Caki2 (cell line): ENCODE measurements at regions not wholly inside any gene's neighbourhood (a gene's known extent, or its start where the extent isn't known, plus 50 kb on each side); places are given as distances from the start of the nearest gene placed in this dataset.

Source experiments
- DNase-seq: peaks from one replicate; pipeline ENCODE4 v3.0.0-alpha.2; 2015; ENCODE audit warnings: low read depth
- in situ Hi-C: cut with HindIII; loops from 2 replicates; pipeline ENCODE4 v1.10.0; 2016; ENCODE audit warnings: low sequenced_read_pairs, low pct_unique_long_range_greater_than_20kb, mixed read lengths

DNA sequence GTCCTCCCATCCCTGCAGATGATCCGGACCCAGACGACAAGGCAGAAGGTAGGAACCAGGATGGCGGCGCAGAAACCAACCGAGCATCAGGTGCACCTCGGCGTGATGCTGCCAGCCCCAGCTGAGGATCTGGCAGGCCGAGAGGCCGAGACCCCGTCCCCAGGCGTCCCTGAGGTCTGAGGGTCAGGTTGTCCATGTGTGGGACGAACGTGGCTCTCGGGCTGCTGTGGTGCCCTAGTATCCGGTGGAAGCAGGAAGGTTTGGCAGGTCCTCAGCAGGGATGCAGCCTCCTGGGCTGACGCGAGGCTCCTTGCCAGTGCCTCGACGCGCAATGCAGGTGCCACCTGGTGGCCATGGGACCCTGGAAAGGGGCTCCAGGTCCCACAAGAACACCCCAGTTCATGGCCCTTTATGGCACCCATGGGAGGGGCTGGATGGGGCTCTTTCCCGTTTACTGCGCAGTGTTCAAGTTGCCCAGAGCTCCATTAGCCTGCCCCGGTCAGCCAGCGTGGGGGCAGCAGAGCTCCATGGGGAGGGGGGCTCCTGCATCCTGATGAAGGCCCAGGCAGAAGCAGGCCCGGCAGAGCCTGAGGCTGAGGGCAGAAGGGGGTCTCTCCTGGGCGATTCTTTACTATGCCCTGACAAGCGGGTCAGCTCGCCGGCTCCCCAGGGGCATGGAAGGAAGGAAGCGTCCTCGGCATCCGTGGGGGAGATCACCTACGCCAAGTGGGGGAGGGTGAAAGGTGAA is 129.9 kb downstream of the CTTN start:
- no peak for DNase-seq
- in situ Hi-C loops: no loop called here

DNA sequence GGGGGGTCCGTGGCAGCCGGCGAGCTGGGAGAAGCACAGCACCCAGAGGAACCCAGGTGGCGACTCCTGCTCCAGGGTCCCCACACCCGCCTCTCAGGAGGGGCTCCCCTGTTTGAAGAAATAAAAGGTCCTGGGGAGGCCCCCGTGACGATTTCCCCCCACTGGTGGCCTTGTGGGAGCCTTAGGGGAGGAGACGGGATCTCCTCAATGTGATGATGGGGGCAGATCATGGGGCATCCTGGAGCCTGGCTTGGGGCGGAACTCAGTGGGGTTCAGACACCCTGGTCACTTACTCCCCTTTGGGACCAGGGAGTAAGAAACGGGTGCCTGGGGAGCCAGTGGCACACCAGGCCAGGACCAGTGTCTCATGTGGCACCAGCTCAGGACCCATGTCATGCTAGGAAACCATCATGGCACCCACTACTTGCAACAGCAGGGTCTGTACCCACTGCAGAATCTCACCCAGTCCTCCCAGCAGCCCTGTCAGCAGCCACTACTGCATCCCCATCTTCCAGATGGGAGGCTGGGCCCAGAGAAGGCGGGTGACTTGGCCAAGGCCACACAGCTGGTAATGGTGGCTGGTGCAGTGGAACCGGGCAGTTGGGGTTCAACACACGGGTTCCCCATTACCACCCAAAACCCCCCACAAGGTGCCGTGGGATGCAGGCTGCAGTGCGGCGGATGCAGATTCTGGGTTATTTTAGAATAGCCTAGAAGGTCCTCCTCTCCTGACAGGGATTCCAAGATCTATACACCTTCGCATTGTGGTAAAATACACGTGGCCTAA is 130.7 kb downstream of the CTTN start:
- in situ Hi-C loops: no loop called here
- no peak for DNase-seq

DNA sequence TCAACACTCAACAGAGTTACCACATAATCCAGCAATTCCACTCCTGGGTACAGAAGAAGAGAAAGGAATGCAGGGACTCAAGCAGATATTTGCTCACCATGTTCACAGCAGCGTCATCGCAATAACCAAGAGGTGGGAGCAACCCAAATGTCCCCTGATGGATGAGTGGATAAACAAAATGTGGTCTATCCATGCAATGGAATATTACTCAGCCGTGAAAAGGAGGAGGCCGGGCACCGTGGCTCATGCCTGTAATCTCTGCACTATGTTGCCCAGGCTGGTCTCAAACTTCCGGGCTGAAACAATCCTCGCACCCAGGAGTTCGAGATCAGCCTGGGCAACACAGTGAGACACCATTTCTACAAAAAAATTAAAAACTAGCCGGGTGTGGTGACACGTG is 131.7 kb downstream of the CTTN start:
- DNase-seq: no peak
- in situ Hi-C loops: no loop called here

DNA sequence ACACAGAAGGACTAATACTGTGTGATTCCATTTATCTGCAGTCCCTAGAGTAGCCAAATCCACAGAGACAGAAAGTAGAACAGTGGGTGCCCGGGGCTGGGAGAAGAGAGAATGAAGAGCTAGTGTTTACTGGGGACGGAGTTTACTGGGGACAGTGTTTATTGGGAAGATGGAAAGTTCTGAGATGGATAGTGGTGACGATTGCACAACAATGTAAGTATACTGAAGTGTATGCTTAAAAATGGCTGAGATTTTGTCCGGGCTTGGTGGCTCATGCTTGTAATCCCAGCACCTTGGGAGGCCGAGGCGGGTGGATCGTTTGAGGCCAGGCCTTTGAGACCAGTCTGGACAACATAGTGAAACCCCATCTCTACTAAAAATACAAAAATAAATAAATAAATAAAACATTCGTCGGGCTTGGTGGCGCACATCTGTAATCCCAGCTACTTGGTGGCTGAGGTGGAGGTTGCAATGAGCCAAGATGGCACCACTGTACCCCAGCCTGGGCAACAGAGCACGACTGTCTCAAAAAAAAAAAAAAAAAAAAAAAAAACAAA is 132.4 kb downstream of the CTTN start:
- in situ Hi-C loops: no loop called here

DNA sequence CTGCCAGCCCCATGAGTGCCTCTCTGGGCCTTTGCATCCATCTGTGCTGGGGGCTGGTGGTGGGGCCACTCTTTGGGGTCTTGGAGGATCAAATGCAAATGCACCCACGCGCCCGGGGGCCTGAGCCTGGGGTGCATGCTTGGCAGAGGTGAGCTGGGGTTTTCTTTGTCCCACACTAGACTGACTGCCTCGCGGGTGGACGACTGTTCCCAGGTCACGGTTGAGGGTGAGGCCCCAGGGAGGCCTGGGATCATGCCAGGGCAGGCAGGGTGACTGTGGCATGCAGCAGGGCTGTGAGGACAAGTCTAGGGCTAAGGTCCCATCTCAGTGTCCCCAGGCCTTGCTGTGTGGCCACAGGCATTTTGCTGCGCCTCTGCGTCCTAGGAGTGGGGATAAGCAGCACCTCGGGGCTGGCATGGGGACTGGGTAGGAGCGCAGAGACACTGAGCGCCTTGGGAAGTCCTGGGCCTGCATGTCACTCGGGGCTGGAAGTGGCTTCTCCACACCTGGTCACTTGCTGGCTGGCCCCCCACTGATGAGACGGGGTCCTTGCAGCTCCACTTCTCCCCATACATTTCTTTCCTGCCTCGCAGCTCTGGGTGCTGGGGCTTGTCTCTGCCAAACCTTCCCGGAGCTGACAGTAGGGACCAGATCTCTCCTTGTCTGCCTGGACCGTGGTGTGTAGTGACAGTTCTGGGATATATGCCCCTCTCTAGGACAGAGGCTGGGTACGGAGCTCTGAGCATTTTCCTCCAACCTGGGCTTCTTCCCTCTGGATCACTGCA is 133.1 kb downstream of the CTTN start:
- in situ Hi-C loops: no loop called here
- DNase-seq: no peak

More for the DNA sequence above, 132.4 kb downstream of the CTTN start:
- no peak for DNase-seq

DNA sequence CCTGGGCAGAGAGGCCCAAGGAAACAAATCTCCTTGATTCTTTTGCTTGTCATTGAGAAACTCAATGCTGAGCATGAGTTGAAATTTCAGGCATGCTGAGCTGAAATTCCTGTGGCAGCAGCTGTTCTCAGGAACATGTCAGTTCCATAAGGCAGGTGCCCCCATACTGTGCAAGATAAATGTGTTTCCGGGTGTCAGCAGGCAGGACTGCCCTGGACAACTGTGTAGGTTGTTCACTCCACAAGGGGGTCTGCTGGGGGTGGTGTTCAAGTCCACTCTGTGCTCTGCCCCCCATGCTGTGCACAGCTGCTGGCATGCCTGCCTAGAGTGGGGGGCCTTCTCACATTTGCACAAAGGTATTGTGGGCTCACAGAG is 133.7 kb downstream of the CTTN start:
- in situ Hi-C loops: no loop called here
- DNase-seq: no peak

DNA sequence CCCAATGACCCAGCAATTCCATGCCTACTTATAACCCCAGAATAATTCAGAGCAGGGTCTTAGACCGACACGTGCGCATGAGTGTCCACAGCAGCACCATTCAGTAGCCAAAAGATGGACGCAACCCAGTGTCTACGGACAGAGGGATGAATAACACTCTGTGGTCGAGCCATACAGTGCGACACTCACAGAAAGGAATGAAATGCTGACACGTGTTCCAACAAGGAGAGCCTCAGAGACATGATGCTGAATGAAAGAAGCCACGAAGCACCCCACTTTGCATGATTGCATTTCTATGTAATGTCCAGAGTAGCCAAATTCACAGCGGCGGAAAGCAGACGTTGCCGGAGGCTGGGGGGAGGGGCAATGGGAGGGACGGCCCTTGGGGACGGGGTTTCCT is 134.4 kb downstream of the CTTN start:
- DNase-seq: no peak
- in situ Hi-C loops: no loop called here

DNA sequence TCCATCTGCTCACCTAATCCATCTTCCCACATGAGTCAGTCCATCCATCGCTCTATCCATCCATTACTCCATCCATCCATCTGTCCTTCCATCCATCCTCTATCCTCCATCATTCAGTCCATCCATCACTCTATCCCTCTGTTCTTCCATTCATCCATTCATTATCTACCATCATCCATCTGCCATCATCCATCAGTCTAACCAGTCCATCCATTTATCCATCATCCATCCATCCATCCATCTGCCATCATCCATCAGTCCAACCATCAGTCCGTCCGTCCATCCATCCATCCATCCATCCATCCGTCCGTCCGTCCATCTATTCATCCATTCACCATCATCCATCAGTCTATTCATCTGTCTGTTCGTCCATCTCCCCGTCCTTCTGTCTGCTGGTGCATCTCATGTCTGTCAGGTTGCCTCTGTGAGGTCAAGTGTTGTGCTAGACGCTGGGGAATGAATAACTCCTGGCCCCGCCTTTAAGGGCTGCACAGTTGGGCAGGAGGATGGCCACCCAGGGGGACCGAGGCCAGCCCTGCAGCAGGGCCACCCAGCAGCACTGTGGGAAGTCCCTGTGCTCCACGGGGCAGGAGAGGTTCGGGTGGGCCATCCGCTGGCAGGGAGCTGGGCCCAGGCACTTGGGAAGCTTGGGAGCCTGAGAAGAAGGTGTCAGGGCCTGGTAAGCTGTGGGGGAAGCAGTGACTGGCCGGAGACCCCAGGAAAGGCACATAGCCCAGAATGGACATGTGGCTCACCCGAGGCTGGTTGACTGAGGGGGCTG is 137.1 kb downstream of the CTTN start:
- in situ Hi-C loops: no loop called here
- no peak for DNase-seq

DNA sequence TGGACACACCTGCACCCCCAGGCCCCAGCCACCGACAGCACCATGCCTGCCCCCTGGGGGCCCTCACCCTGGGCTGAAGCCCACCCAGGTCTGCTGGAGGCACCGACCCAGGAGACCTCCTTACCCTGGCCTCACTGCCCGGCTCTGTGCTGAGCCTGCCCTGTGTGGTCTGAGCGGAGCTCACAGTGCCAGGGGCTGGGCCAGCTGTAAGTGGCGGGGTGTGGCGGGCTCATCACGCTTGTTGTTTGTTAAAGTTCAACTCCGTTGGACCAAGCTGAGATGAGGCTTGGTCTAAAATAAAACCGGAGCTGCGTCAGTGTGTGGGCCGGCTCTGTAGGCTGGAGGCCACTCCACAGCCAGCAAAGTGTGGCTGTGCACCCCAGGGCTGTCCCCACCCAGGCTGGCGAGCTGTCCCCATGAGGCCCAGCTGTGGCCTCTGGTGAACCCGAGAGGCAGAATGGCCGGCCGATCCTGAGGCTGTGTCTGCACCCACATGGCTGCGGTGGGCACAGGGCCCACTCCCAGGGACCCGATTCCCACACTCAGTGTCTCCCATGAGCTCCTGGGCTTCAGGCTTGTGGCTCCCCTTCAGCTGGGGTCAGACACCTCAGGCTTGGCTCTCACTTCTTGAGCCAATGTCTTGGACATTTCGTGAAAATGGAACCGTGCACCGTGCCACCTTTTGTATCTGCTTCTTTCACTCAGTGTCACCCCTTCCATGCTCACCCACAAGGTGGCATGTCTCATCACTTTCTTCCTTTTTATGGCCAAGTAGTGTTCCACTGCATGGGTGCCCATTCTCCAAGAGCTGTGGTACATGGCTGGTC is 137.9 kb downstream of the CTTN start:
- in situ Hi-C loops: no loop called here

DNA sequence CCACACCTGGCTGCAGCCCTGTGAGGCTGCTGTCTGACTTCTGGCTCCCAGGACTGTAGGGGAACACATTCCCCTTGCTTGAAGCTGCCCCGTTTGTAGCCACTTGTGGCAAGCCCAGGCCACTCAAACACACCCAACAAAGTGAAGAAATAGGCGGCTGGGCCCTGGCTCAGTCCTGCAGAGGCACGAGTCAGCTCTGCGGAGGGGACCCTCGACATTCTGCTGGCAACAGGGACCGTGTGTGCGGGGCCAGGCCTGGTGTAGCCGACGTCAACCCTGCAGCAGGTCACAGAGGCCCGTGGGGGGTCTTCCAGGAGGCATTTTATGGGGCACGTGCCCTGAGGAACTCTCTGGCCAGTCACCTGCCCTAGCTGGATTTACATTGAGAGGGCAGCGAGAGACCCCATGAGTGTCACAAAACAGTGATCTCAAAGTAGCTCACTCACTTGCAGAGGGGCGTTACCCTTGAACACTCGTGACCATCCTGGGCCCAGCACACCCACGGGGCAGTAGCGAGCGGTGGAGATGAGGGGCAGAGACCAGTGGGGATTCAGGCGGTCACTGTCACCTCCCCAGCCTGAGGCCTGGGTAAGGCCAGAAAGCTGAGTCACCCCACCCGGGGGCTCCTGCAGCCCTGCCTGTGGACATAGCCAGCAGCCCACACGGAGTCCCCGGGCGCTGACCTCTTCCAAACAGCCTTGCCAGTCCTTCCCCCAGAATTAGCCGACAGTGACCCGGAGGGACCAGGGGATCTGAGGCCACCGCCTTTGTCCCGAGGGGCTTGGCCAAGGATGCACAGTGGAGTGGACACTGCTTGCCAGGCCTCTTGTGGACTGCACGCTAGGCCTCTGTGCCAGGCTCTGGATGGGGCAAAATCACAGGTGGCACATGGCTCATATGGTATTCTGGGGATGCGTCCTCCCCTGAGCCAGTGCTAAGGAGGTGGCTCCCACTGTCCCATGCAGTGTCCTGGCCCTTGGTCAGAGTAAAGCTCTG is 139.5 kb downstream of the CTTN start:
- DNase-seq: no peak
- in situ Hi-C loops: no loop called here

More for the DNA sequence above, 137.9 kb downstream of the CTTN start:
- no peak for DNase-seq

DNA sequence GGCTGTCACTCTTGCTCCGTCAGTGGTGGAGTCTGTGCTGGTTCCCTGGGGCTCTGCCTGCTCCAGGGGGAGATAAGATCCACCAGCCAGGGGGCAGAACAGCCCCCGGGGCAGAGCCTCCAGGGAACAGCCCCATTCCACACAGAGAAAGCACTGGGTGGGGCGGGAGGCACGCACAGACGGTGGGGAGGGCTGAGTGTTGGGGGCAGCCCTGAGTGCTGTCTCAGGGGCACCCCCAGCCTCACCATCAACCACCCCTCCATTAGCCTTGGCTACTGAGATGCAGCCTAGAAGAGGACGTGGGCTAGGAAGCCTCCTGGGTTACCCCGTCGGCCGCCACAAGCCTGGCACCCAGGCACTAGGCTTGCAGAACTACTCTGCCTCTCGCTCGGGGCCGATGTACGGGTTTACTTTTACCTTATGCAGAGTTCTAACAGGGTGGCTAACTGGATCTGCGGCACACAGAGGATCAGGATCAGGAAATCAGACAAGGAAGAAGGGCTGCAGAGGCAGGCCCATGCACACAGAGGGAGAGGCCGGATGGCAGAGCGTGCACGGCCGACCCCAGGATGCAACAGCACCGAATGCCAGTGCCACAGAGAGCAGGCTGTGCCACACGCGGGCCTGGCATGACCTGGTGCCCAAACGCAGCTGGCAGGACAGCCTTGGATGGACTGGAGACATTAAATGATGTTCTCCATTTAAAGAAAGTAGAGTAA is 140.5 kb downstream of the CTTN start:
- no peak for DNase-seq
- in situ Hi-C loops: no loop called here

DNA sequence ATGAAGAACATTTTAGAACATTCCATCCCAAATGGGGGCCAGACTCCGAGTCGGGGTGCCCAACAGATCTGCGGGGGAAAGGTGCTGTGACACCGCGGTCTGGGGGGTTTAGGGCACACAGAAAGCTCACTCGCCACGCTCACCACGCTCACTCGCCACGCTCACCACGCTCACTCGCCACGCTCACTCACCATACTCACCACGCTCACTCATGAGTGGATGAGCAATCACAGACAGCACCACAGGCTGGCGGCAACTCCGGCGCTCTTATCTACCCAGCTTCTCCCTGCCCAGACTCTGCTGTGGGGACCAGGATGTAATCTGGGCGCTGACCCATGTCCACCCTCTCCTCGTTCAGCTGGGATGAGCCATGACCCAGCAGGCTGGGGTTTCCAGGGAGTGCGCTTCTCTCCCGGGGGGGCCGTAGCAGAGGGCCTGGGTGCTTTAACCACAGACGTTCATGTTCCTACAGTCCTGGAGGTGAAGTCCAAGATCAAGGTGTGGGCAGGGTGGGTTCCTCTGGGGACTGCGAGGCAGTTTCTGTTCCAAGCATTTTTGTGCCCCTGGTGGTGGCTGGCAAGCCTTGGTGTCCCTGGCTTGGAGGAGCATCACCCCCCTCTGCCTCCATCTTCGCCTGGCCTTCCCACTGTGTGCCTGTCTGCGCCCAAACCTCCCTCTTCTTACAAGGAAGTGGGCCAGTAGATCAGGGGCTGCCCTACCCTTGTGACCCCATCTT is 141.2 kb downstream of the CTTN start:
- in situ Hi-C loops: no loop called here
- no peak for DNase-seq

DNA sequence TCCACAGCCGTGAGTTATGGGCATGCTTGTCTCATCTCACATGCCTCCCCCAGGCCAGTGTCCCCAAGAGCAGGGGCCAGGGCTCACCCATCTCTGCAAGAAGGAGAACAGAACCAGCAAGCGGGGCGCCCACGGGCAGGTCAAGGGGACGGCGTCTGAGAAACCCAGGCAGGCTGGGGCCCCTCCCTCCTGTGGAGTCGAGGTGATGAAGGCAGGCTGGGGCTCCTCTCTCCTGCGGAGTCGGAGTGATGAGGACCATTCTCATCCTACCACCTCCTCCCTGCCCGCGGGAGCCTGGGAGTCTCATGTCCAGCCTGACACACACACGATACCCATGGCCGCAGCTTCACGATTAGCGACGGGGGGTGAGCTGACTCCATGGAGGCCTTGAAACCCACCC is 141.9 kb downstream of the CTTN start:
- in situ Hi-C loops: no loop called here
- no peak for DNase-seq

DNA sequence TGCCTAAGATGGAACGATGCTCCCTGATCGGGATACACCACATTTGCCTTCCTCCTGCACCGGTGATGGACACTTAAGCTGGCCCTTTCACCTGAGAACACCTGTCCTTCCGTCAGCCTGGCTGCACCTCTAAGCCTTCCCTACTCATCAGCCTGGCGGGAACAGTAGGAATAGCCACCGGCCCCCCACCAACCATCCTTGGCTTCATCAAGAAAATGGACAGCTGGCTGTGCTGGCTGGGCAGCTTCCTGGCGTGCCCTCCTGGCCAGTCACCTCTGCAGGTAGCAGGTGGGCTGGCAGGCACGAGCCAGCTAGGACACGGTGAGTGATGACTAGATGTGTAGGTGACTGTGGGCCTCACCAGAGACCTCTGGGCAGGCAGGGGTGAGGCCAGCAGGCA is 142.8 kb downstream of the CTTN start:
- DNase-seq: no peak
- in situ Hi-C loops: no loop called here

DNA sequence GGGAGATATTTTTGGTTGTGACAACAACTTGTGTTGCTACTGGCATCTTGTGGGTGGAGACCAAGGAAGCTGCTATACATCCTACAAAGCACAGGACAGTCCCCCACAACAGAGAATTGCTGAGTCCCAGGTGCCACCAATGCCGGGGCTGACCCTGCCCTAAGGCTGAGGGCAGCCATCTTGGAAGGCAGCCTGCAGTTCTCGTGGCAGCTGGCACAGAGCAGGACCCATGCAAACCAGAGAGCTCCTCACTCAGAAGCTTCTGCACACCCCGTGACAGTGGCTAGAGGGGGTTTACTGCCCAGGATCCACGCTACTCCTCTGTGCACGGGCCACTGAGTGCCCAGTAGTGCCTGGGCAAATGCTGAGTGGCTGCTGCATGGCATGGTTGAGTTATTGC is 143.4 kb downstream of the CTTN start:
- no peak for DNase-seq
- in situ Hi-C loops: no loop called here
